Activated T-cell treated with anti-CD3 and anti-CD28 coated beads, Interleukin-2, amount 50 U/mL, for 72 hours (primary cell): ENCODE measurements at regions not wholly inside any gene's neighbourhood (a gene's known extent, or its start where the extent isn't known, plus 50 kb on each side); places are given as distances from the start of the nearest gene placed in this dataset.

Source experiments
- ATAC-seq, 2 donors: fragments of 150-1000 bp; cut with Tn5 transposase; replicated peaks in 1 of 2; 2 replicates each; pipeline ENCODE4 v1.10.0; 2021; ENCODE audit warnings: moderate library complexity in 2 of 2, mild to moderate bottlenecking in 1 of 2
- DNase-seq, 2 donors: peaks; one replicate each; pipeline ENCODE4 v3.0.0; 2021 to 2022; ENCODE audit warnings: mixed read lengths in 1 of 2
- H3K27ac Mint-ChIP-seq: one replicate; pipeline ENCODE4 v1.8.0; 2022; ENCODE audit warnings: mild to moderate bottlenecking, moderate library complexity, mixed read lengths
- H3K27me3 Mint-ChIP-seq: one replicate; pipeline ENCODE4 v1.8.0; 2022; ENCODE audit warnings: low read depth, mixed read lengths
- H3K36me3 Mint-ChIP-seq, 2 donors: one replicate each; pipeline ENCODE4 v1.8.0; 2022; ENCODE audit warnings: mixed read lengths in 2 of 2, mild to moderate bottlenecking in 1 of 2; ENCODE audit not compliant: insufficient read depth in 2 of 2
- H3K4me1 Mint-ChIP-seq: one replicate; pipeline ENCODE4 v1.8.0; 2022; ENCODE audit warnings: low read depth, mixed read lengths
- H3K4me3 Mint-ChIP-seq, 2 donors: one replicate each; pipeline ENCODE4 v1.8.0; 2022; ENCODE audit warnings: mild to moderate bottlenecking in 2 of 2, mixed read lengths in 2 of 2, moderate library complexity in 2 of 2
- H3K9me3 Mint-ChIP-seq, 2 donors: one replicate each; pipeline ENCODE4 v1.8.0; 2022; ENCODE audit warnings: mixed read lengths in 2 of 2

DNA sequence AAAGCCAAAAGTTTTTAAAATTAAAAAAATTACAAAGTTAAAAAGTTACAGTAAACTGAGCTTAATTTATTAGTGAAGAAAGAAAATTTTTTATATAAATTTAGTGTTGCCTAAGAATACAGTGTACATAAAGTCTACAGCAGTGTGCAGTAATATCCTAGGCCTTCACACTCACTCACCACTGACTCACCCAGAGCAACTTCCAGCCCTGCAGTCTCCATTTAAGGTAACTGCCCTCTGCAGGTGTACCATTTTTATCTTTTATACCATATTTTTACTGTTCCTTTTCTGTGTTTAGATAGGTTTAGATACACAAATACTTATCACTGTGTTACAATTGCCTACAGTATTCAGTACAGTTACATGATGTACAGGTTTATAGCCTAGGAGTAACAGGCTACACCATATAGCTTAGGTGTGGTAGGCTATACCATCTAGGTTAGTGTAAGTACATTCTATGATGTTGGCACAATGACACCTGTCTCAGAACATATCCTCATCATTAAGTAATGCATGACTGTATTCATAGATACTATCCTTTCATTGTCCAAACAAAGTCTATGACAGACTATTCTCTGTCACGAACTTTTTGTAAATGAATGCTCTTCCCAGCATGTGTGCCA, 78.6 kb upstream of the PBX1 start:
- H3K4me3 Mint-ChIP-seq, result no peak overlapping the region
- H3K9me3 Mint-ChIP-seq, result peaks cover 3 to 4% of the 10 kb centered on the region in 2 donors
- no peak for DNase-seq
- H3K27me3 Mint-ChIP-seq, result no peaks in the 10 kb centered on the region
- H3K36me3 Mint-ChIP-seq, result no peaks in the 10 kb centered on the region
- H3K27ac Mint-ChIP-seq, result no peak overlapping the region
- ATAC-seq, result no peak
- no peaks in the 10 kb centered on the region for H3K4me1 Mint-ChIP-seq

DNA sequence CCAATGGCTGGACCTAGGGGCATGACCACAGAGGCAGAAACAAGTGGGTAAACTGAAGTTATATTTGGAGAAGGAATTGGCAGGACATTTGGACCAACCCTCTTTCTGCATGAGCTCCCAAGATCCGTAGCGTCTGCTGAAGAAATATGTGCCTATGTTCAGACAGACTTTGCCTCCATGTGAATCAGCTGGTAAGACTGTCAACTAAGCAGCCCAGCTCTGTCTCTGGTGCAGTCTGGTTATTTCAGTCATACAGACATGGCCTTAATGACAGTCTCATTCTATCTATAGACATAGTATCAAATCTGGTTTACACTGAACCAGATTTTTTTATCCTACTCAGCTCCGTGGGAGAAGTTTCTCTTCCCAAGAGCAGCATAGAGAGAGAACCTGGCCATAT, 63.1 kb upstream of the PBX1 start:
- Mint-ChIP-seq H3K4me3 (no peak overlapping the region), H3K27ac (no peak overlapping the region)

DNA sequence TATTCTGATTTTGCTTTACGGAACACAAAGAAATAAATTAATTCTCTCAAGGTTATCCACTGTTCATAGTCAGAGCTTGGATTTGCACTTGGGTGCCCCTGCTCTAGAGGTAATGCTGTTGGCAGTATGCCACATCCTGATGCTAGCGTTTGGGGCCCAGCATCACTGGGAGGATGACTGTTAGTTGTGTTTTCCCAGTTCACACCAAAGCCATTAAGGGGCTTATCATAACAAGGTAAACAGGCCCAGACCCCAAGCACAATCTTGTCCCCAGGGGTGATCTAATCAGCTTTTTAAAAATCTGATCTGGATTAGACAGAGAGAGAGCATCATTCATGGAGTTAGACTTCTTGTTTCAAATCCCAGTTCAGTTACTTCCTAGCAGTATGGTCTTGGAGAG, 60.2 kb upstream of the PBX1 start:
- no peaks in the 10 kb centered on the region for H3K27me3 Mint-ChIP-seq
- H3K4me3 Mint-ChIP-seq, result no peak overlapping the region
- ATAC-seq, result no peak
- peaks cover 9 to 12% of the 10 kb centered on the region in 2 donors for H3K9me3 Mint-ChIP-seq
- no peak for DNase-seq
- no peaks in the 10 kb centered on the region for H3K4me1 Mint-ChIP-seq
- H3K27ac Mint-ChIP-seq, result no peak overlapping the region
- peaks cover 0 to 7% of the 10 kb centered on the region in 2 donors for H3K36me3 Mint-ChIP-seq

More for the DNA sequence above, 63.1 kb upstream of the PBX1 start:
- DNase-seq (no peak), ATAC-seq (no peak)
- Mint-ChIP-seq H3K4me1 (no peaks in the 10 kb centered on the region), H3K9me3 (peaks cover 0 to 3% of the 10 kb centered on the region in 2 donors), H3K27me3 (no peaks in the 10 kb centered on the region), H3K36me3 (no peaks in the 10 kb centered on the region)

DNA sequence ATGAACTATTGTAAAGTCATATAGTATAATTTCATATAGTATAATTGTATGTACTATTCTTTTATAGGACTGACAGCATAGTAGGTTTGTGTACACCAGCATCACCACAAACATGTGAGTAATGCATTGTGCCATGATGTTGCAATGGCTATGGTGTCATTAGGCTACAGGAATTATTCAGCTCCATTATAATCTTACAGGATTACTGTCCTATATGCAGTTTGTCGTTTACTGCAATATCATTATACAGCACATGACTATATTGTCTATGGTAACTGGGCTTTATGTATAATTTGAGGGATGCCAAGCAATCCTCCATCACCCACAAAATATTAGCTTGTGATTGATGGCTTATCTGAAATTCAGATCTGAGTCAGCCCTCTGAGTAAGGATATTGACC, 54.2 kb upstream of the PBX1 start:
- Mint-ChIP-seq H3K4me3 (no peak overlapping the region), H3K27me3 (no peaks in the 10 kb centered on the region), H3K27ac (no peak overlapping the region), H3K4me1 (no peaks in the 10 kb centered on the region), H3K36me3 (peaks cover 0 to 7% of the 10 kb centered on the region in 2 donors), H3K9me3 (peaks cover 10 to 11% of the 10 kb centered on the region in 2 donors)
- ATAC-seq (no peak), DNase-seq (no peak)
